ENCODE measurements at regions not wholly inside any gene's neighbourhood (a gene's known extent, or its start where the extent isn't known, plus 50 kb on each side); places are given as distances from the start of the nearest gene placed in this dataset.

- no peak for DNase-seq (ENCODE audit: low spot score)
Measured at GRCh38 chr17:69900101-69900500, 174.9 kb upstream of the KCNJ16 start.

- DNase-seq (ENCODE audit: low spot score), result no peak
Measured at GRCh38 chr17:69900829-69901228, 174.2 kb upstream of the KCNJ16 start.

- no peak for DNase-seq (ENCODE audit: low spot score)
Measured at GRCh38 chr17:69906306-69906705, 168.7 kb upstream of the KCNJ16 start.

GRCh38 chr17:69907132-69907847, 167.7 kb upstream of the KCNJ16 start:
- no peak for DNase-seq (ENCODE audit: low spot score)

GRCh38 chr17:69908626-69909368, 166.2 kb upstream of the KCNJ16 start:
- DNase-seq (ENCODE audit: low spot score), result no peak

GRCh38 chr17:69909389-69909788, 165.6 kb upstream of the KCNJ16 start:
- peak; percentile 86 for DNase-seq (ENCODE audit: low spot score)

GRCh38 chr17:69912805-69913204, 162.2 kb upstream of the KCNJ16 start:
- DNase-seq (ENCODE audit: low spot score), result no peak

- no peak for DNase-seq (ENCODE audit: low spot score)
Measured at GRCh38 chr17:69913216-69913615, 161.8 kb upstream of the KCNJ16 start.

GRCh38 chr17:69913616-69914015, 161.4 kb upstream of the KCNJ16 start:
- DNase-seq (ENCODE audit: low spot score), result peak; percentile 9

GRCh38 chr17:69914520-69914919, 160.5 kb upstream of the KCNJ16 start:
- DNase-seq (ENCODE audit: low spot score), result no peak

- no peak for DNase-seq (ENCODE audit: low spot score)
Measured at GRCh38 chr17:69916761-69917160, 158.3 kb upstream of the KCNJ16 start.

- no peak for DNase-seq (ENCODE audit: low spot score)
Measured at GRCh38 chr17:69918164-69918563, 156.9 kb upstream of the KCNJ16 start.

GRCh38 chr17:69919789-69920188, 155.2 kb upstream of the KCNJ16 start:
- no peak for DNase-seq (ENCODE audit: low spot score)

GRCh38 chr17:69921046-69921445, 154.0 kb upstream of the KCNJ16 start:
- no peak for DNase-seq (ENCODE audit: low spot score)

GRCh38 chr17:69928611-69929010, 146.4 kb upstream of the KCNJ16 start:
- DNase-seq (ENCODE audit: low spot score), result no peak

- no peak for DNase-seq (ENCODE audit: low spot score)
Measured at GRCh38 chr17:69936996-69937395, 138.0 kb upstream of the KCNJ16 start.

- no peak for DNase-seq (ENCODE audit: low spot score)
Measured at GRCh38 chr17:69943058-69943457, 132.0 kb upstream of the KCNJ16 start.

- no peak for DNase-seq (ENCODE audit: low spot score)
Measured at GRCh38 chr17:69944406-69944805, 130.6 kb upstream of the KCNJ16 start.

- DNase-seq (ENCODE audit: low spot score), result peak; percentile 39
Measured at GRCh38 chr17:69945698-69946185, 129.3 kb upstream of the KCNJ16 start.

- DNase-seq (ENCODE audit: low spot score), result no peak
Measured at GRCh38 chr17:69947027-69947759, 127.8 kb upstream of the KCNJ16 start.

- no peak for DNase-seq (ENCODE audit: low spot score)
Measured at GRCh38 chr17:69948406-69948805, 126.6 kb upstream of the KCNJ16 start.

GRCh38 chr17:69949496-69949895, 125.5 kb upstream of the KCNJ16 start:
- no peak for DNase-seq (ENCODE audit: low spot score)
